ENCODE measurements at regions not wholly inside any gene's neighbourhood (a gene's known extent, or its start where the extent isn't known, plus 50 kb on each side); places are given as distances from the start of the nearest gene placed in this dataset.

- ChIA-PET POLR2A (interaction anchor here (0.9 to 1.2 kb wide), 3 partner anchors 12 to 19 kb away, joined by 3 to 4 read pairs (median 3); no protein-coding TSS in a partner anchor), RAD21 (ENCODE audit: unreplicated experiment) (interaction anchor here (0.9 to 2.3 kb wide), 2 partner anchors 10 to 44 kb away, joined by 3 to 13 read pairs; no protein-coding TSS in a partner anchor), CTCF (interaction anchor here (1.0 to 2.1 kb wide), 4 partner anchors 8 to 14 kb away, joined by 3 to 7 read pairs (median 5); no protein-coding TSS in a partner anchor), SMC1A (ENCODE audit: uncharacterized antibody, unreplicated experiment) (interaction anchor here (1.0 to 8.7 kb wide), 3 partner anchors 12 to 76 kb away, joined by 3 to 98 read pairs (median 3); no protein-coding TSS in a partner anchor)
- Histone ChIP-seq H3K27me3 (replicated peaks in 1 of 2; ENCODE audit: control insufficient read depth in 2 of 2, insufficient read depth in 2 of 2, low read length in 1 of 2) (no peaks in the 10 kb centered on the region), H2AFZ (ENCODE audit: control insufficient read depth, low read depth, low read length) (no peak overlapping the region), H3K4me3 (no peak overlapping the region), H3K4me2 (ENCODE audit: control insufficient read depth, insufficient read depth) (no peak overlapping the region), H3K27ac (ENCODE audit: control insufficient read depth, insufficient read depth) (no peak overlapping the region), H3K9ac (ENCODE audit: control insufficient read depth, insufficient read depth, low read length) (no peak overlapping the region), H3K4me1 (ENCODE audit: control insufficient read depth, insufficient read depth, low read length) (no peaks in the 10 kb centered on the region), H3K9me3 (replicated peaks; ENCODE audit: control insufficient read depth, insufficient read depth, low read length) (no peaks in the 10 kb centered on the region), H3K79me2 (ENCODE audit: control insufficient read depth, insufficient read depth, low read length) (no peaks in the 10 kb centered on the region), H3K36me3 (ENCODE audit: control insufficient read depth in 2 of 2, insufficient read depth in 2 of 2, low read length in 1 of 2) (no peaks in the 10 kb centered on the region), H4K20me1 (ENCODE audit: control insufficient read depth, insufficient read depth) (no peaks in the 10 kb centered on the region)
- BruUV-seq (replicated peaks), result no TSS peak
- DNase-seq (ENCODE audit: low read depth, low spot score) (no peak), ATAC-seq (no peak), FAIRE-seq (no peak)
- intact Hi-C loops (cut with micrococcal nuclease; ENCODE audit: unreplicated experiment) (no loop called here), in situ Hi-C loops (cut with MboI) (no loop called here)
- 25% methylated on average over 7 of the region's 7 CpGs for WGBS (ENCODE audit: insufficient coverage, insufficient replicate concordance, low lambda C conversion rate, missing lambda C conversion rate)
- TF ChIP-seq SKIL (IDR thresholded peaks at IDR 0.05; ENCODE audit: low read depth, poor library complexity, severe bottlenecking) (no peak), ASH2L (IDR thresholded peaks at IDR 0.05; ENCODE audit: borderline replicate concordance, low read depth) (no peak), ZBTB11 (CRISPR knock-in tag; IDR thresholded peaks at IDR 0.05) (no peak), SMAD5 (IDR thresholded peaks at IDR 0.05; ENCODE audit: low read depth) (no peak), SRF (IDR thresholded peaks at IDR 0.05; ENCODE audit: low read depth in 2 of 2, low read length in 2 of 2) (no peak), NR2C1 (IDR thresholded peaks at IDR 0.05) (no peak), NFXL1 (IDR thresholded peaks at IDR 0.05; ENCODE audit: borderline replicate concordance) (no peak), YBX1 (IDR thresholded peaks at IDR 0.05) (no peak), MTA2 (IDR thresholded peaks at IDR 0.05; ENCODE audit: low read depth) (no peak)
- TF ChIP-seq, protein P1, sequence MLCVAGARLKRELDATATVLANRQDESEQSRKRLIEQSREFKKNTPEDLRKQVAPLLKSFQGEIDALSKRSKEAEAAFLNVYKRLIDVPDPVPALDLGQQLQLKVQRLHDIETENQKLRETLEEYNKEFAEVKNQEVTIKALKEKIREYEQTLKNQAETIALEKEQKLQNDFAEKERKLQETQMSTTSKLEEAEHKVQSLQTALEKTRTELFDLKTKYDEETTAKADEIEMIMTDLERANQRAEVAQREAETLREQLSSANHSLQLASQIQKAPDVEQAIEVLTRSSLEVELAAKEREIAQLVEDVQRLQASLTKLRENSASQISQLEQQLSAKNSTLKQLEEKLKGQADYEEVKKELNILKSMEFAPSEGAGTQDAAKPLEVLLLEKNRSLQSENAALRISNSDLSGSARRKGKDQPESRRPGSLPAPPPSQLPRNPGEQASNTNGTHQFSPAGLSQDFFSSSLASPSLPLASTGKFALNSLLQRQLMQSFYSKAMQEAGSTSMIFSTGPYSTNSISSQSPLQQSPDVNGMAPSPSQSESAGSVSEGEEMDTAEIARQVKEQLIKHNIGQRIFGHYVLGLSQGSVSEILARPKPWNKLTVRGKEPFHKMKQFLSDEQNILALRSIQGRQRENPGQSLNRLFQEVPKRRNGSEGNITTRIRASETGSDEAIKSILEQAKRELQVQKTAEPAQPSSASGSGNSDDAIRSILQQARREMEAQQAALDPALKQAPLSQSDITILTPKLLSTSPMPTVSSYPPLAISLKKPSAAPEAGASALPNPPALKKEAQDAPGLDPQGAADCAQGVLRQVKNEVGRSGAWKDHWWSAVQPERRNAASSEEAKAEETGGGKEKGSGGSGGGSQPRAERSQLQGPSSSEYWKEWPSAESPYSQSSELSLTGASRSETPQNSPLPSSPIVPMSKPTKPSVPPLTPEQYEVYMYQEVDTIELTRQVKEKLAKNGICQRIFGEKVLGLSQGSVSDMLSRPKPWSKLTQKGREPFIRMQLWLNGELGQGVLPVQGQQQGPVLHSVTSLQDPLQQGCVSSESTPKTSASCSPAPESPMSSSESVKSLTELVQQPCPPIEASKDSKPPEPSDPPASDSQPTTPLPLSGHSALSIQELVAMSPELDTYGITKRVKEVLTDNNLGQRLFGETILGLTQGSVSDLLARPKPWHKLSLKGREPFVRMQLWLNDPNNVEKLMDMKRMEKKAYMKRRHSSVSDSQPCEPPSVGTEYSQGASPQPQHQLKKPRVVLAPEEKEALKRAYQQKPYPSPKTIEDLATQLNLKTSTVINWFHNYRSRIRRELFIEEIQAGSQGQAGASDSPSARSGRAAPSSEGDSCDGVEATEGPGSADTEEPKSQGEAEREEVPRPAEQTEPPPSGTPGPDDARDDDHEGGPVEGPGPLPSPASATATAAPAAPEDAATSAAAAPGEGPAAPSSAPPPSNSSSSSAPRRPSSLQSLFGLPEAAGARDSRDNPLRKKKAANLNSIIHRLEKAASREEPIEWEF (IDR thresholded peaks at IDR 0.05; ENCODE audit: insufficient replicate concordance, low read depth, low read length), result no peak
- TF ChIP-seq, protein P2, sequence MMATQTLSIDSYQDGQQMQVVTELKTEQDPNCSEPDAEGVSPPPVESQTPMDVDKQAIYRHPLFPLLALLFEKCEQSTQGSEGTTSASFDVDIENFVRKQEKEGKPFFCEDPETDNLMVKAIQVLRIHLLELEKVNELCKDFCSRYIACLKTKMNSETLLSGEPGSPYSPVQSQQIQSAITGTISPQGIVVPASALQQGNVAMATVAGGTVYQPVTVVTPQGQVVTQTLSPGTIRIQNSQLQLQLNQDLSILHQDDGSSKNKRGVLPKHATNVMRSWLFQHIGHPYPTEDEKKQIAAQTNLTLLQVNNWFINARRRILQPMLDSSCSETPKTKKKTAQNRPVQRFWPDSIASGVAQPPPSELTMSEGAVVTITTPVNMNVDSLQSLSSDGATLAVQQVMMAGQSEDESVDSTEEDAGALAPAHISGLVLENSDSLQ (IDR thresholded peaks at IDR 0.05), result no peak
These were observed 848.8 kb downstream of the MAT2B start for GRCh38 chr5:164354139-164354751.

Measured in GM12878 (cell line).